ENCODE measurements at regions not wholly inside any gene's neighbourhood (a gene's known extent, or its start where the extent isn't known, plus 50 kb on each side); places are given as distances from the start of the nearest gene placed in this dataset.

GRCh38 chrX:806586-806985 lies 176.0 kb downstream of the SHOX start:
- Histone ChIP-seq H3K4me1 (no peaks in the 10 kb centered on the region), H3K27ac (no peak overlapping the region), H3K4me3 (no peak overlapping the region), H3K36me3 (no peaks in the 10 kb centered on the region), H3K9me3 (peaks cover 0 to 26% (median 3%) of the 10 kb centered on the region in 8 donors), H3K27me3 (replicated peaks in 1 of 7) (peaks cover 0 to 18% (median 0%) of the 10 kb centered on the region in 7 donors)
- 91 to 97% (median 94%) methylated on average over 8 of the region's 8 CpGs for WGBS, 5 donors
- TF ChIP-seq POLR2A (IDR thresholded peaks at IDR 0.05), result no peak
- TF ChIP-seq CTCF (IDR thresholded peaks at IDR 0.05 in 8 of 11, conservative IDR thresholded peaks at IDR 0.05 in 3 of 11), result no peak
- TF ChIP-seq POLR2AphosphoS5 (IDR thresholded peaks at IDR 0.05), result no peak
- intact Hi-C loops (cut with DNase I; ENCODE audit: low total_unique reads), result no loop called here
- DNase-seq, result no peak

- Histone ChIP-seq H3K36me3 (no peaks in the 10 kb centered on the region), H3K4me1 (no peaks in the 10 kb centered on the region), H3K9me3 (peaks cover 0 to 31% (median 4%) of the 10 kb centered on the region in 8 donors), H3K27ac (no peak overlapping the region), H3K4me3 (no peak overlapping the region), H3K27me3 (replicated peaks in 1 of 7) (peaks cover 0 to 18% (median 0%) of the 10 kb centered on the region in 7 donors)
- WGBS, 5 donors, result 71 to 83% (median 76%) methylated on average over 11 of the region's 11 CpGs
- intact Hi-C loops (cut with DNase I; ENCODE audit: low total_unique reads), result no loop called here
- DNase-seq, result no peak
- TF ChIP-seq CTCF (IDR thresholded peaks at IDR 0.05 in 8 of 11, conservative IDR thresholded peaks at IDR 0.05 in 3 of 11), result no peak
These were observed 175.4 kb downstream of the SHOX start for GRCh38 chrX:805988-806387.

DNA sequence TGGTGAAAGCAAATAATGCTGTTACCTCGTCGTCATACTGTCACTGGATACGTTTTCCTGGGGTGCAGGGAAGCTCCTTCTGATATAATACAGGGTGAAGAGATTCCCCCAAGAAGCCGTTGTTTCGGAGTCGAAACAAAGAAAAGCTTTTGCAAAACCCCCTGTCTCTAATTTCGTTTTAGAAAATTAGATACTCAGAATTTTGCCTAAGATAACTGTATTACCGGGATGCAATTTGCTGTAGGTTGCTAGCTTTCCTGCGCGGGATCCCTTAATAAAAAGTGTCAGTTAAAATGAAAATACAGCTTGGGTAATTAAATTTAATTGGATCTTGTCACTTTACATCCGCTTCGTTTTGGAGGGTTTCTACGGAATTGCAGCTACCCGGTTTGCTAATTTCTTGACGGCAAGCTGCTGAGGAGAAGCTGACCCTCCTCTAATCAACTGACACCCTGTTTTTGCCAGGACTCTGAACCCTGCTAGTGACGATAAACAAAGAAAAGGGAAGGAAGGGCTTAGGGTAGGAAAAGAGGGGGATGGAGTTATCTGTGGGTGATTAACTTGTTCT lies 174.6 kb downstream of the SHOX start:
- Histone ChIP-seq H3K27ac (no peak overlapping the region), H3K4me3 (no peak overlapping the region), H3K36me3 (no peaks in the 10 kb centered on the region), H3K9me3 (peaks cover 0 to 37% (median 9%) of the 10 kb centered on the region in 8 donors), H3K4me1 (no peaks in the 10 kb centered on the region), H3K27me3 (replicated peaks in 1 of 7) (peaks cover 0 to 18% (median 0%) of the 10 kb centered on the region in 7 donors)
- intact Hi-C loops (cut with DNase I; ENCODE audit: low total_unique reads), result no loop called here
- DNase-seq, result no peak
- 20 to 39% (median 29%) methylated on average over 16 of the region's 16 CpGs for WGBS, 5 donors
- no peak for TF ChIP-seq CTCF (IDR thresholded peaks at IDR 0.05 in 8 of 11, conservative IDR thresholded peaks at IDR 0.05 in 3 of 11)
- TF ChIP-seq POLR2AphosphoS5 (IDR thresholded peaks at IDR 0.05), result no peak
- no peak for TF ChIP-seq POLR2A (IDR thresholded peaks at IDR 0.05)

- Histone ChIP-seq H3K27me3 (replicated peaks in 1 of 7) (peaks cover 0 to 18% (median 0%) of the 10 kb centered on the region in 7 donors), H3K27ac (no peak overlapping the region), H3K4me3 (no peak overlapping the region), H3K9me3 (peaks cover 0 to 44% (median 14%) of the 10 kb centered on the region in 8 donors), H3K36me3 (no peaks in the 10 kb centered on the region), H3K4me1 (no peaks in the 10 kb centered on the region)
- TF ChIP-seq POLR2A (IDR thresholded peaks at IDR 0.05) (no peak), POLR2AphosphoS5 (IDR thresholded peaks at IDR 0.05) (no peak), CTCF (IDR thresholded peaks at IDR 0.05 in 8 of 11, conservative IDR thresholded peaks at IDR 0.05 in 3 of 11) (no peak)
- DNase-seq, result no peak
- intact Hi-C loops (cut with DNase I; ENCODE audit: low total_unique reads), result no loop called here
- WGBS, 5 donors, result 88 to 97% (median 89%) methylated on average over 6 of the region's 6 CpGs
These were observed 172.3 kb downstream of the SHOX start for GRCh38 chrX:802846-803245.
